Frontal cortex (tissue), 3 donors: ENCODE measurements at regions not wholly inside any gene's neighbourhood (a gene's known extent, or its start where the extent isn't known, plus 50 kb on each side); places are given as distances from the start of the nearest gene placed in this dataset.

Experiments
- DNase-seq, 2 donors: peaks; one replicate each; pipeline ENCODE4 v3.0.0; 2012; ENCODE audit warnings: low spot score in 2 of 2
- FAIRE-seq: peaks from 2 replicates; lab custom pipeline; 2012; peaks lifted over from hg19 to GRCh38; lab: Jason Lieb, UNC
- donor health status: control.
- donor health status: control.
- donor health status: control.

DNA sequence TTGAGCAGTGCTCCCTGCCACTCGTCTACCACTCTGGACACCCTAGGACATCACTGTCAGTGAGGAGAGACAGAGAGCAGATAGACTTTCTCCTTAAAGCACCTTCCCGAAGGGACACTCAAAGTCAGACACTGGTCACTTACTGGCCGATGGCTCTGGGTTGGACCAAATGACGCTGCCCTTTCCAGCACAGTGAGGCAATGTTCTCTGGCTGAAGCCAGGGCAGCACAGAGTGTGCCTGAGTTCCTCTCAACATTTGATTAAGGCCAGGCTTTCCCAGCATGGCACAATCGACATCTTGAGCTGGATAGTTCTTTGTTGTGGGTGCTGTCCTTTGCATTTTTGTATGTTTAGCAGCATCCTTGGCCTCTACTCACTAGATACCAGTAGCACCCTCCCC lies 206.2 kb downstream of the CSNK2A3 start:
- FAIRE-seq (no peak), DNase-seq (no peak)

DNA sequence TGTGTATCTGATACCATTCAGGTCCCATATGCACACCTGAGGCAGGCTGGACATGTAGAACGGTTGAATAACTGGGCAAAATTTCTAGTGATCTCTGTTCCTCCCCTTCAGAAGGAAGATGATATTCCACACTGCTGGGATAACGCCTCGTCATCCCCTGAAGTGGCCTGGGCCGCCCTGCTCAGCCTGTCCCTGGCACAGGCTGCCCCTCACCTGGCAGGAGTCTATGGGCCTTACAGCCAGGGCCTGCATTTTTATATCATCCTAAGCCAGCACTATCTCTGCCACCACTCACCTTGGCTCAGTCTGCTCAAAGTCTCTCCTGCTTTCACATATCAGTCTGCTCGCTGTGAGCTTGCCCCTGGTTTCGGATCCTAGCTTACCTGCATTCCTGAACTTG lies 209.2 kb downstream of the CSNK2A3 start:
- no peak for DNase-seq
- no peak for FAIRE-seq

DNA sequence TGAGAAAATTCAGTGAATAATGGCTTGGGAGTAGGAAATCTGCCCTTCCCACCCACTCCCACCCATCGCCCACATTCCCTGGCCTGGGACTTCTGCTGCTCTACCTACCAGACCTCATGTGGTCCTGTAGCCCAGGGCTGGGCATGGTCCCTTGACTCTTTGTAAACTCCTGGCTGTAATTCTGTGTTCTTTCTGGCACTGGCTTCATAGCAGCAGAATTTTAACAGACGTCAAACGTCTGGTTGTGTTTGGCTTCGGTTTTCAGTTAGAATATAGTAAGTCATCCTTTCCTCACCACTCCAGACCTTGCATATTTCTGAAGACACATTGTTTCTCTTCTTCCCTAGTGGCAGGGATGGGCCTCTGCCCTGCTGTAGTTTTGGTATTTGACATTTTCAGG lies 210.6 kb downstream of the CSNK2A3 start:
- DNase-seq (no peak), FAIRE-seq (no peak)

DNA sequence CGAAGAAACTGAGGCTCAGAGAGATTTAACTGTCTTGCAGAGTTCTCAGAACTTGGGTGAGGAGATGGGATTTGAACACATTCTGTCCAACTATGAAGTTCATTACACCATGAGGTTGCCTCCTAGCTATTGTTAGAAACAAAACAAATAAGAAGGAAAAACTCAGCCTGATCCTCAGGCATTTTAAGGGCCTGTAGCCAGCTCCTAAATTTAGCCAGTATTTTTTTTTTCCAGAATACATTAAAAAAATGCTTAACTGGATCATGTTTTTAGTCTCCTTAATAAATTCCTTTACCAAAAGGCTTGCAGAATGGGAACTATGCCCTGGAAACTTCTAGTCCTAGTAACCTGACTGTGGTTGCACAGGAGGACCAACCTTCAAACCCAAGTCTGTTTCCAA lies 212.0 kb downstream of the CSNK2A3 start:
- DNase-seq, result no peak
- FAIRE-seq, result no peak

DNA sequence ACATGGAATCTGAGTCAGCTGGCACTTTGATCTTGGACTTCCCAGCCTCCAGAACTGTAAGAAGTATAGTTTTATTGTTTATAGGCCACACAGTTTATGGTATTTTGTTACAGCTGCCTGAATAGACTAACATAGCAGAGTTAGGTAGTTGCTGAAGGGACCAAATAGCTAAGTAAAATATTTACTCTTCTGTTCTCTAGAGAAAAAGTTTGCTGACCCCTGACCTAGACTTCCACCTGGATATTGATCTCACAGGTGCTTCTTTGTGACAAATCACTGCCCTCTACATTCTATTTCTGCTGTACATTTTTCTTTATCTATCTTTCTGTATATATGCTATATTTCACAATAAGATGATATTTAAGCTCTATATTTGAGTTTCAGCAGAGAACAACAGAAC lies 212.5 kb downstream of the CSNK2A3 start:
- DNase-seq (no peak), FAIRE-seq (no peak)

DNA sequence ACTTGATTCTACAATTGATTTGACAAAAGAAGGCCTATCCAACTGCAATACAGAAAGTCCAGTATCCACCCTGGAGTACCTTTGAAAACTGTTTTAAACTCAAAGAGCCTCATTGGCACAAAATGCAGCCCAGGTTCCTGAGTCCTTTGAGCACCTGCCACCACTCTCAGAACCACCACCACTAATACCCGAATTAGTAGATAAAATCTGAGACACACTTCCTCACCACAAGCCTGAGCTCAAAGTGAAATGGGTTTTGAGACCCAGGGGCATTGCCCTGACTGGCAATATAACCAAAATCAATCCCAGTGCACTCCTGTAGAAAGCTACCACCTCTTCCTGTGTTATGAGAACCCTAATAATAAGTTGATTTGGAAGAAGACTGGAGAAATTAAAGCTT lies 215.7 kb downstream of the CSNK2A3 start:
- DNase-seq (no peak), FAIRE-seq (no peak)

DNA sequence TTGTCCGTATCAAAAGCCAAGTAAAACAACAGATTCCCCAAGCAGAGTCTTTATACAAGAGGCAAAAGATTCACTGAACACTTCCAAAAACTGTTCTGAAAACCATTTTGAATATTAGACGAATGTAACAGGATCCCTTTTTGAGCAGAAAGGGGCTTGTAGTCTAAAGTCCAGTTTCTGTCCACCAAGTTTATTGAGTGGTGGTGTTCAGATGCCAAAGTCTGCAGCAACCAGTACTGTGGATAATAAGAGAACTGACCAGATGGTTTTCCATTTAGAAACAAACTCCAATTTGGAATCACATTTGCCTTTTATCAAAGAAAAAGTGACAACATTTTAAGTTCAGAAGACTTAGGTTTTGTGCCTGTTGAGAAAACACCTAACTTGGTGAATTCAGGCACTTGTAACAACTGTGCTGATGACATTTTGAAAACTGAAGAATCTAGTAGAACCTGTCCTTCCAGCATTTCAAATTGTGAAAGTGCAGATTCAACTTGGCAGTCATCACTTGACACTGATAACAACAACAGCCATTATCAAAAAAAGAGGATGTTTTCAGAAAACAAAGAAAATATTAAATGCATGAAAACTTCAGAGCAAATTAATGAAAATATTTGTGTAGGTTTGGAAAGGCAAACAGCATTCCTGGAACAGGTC lies 217.1 kb downstream of the CSNK2A3 start:
- DNase-seq (no peak), FAIRE-seq (no peak)

DNA sequence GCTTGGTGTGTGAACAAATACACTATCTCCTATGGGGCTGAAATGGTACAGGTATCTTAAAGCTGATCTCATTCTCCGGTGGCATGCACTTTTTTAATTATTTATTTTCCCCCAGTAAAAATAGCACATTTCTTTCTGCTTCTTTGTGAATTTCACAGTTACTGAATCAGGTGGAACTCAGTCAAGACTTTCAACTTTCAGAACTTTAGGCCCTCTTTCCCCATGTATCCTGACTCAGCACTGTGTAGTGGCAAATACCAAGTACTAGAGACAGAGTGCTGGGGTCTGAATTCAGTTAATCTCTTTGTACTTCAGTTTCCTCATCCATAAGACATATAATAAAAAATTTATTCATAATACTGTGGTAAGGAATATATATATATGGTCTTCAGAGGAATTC lies 223.9 kb downstream of the CSNK2A3 start:
- DNase-seq (no peak), FAIRE-seq (no peak)

DNA sequence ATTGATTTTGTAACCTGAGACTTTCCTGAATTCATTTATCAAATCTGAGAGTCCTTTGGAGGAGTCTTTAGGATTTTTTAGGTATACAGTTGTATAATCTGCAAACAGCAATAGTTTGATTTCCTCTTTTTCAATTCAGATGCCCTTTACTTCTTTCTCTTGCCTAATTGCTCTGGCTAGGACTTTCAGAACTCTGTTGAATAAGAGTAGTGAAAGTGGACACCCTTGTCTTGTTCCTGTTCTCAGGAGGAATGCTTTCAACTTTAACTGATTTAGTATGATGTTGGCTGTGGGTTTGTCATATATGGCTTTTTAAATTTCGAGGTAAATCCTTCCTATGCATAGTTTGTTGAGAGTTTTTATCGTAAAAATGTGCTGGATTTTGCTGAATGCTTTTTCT lies 227.4 kb downstream of the CSNK2A3 start:
- DNase-seq (no peak), FAIRE-seq (no peak)

DNA sequence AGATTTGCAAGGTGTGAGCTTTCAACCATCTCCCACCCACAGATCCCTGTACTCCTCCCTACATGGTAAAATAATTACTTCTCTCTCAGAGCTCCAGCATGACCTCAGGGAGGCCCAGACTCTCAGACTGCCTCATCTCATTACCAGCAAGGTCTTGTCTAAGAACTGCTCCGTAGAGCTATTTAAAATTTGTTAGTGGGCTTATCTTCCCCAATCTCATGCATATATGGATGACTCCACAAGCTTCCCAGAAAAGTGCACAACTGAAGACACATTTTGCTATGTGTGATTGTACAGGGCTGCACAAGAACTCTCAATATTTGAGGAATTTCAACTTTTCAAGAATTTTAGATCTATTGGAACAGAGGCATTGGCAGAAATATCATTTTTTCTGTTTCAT lies 230.3 kb downstream of the CSNK2A3 start:
- DNase-seq (no peak), FAIRE-seq (no peak)

DNA sequence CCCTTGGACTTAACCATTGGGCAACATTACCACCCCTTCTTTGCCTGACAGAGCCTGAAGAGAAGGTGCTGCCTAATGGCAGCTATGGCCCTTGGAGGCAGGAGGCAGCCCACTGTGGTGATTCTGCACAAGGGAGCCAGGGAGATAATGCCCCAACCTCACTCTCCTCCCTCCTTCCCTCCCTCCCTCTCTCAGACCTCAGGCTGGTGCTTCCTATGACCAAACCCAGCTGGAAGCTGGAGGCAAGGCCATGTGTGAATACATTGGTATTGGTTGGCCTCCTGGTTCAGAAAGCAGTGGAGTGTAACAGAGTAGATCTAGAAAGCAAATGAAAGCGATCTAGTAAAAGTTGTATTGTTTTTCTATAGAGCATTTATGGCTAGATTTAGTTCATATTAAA lies 233.1 kb downstream of the CSNK2A3 start:
- FAIRE-seq (no peak), DNase-seq (no peak)

DNA sequence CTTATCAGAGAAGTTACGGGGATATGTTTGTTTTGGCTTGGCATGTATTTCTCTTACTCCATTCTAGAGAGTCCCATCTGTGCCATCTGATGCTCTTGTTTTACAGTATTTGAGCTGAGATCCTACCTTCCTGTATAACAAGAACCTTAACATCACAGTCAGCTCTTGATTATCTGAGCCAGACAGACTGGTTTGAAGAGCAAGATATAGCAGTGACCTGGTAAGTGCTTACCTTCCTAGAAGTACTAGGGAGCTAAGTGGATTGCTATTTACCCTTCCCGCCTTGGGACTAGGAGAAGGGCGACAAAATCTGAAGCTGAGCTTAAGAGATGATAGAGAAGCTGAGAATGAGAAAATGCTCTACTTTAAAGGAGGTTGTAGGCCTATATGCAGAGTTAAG lies 235.3 kb downstream of the CSNK2A3 start:
- DNase-seq (no peak), FAIRE-seq (no peak)

DNA sequence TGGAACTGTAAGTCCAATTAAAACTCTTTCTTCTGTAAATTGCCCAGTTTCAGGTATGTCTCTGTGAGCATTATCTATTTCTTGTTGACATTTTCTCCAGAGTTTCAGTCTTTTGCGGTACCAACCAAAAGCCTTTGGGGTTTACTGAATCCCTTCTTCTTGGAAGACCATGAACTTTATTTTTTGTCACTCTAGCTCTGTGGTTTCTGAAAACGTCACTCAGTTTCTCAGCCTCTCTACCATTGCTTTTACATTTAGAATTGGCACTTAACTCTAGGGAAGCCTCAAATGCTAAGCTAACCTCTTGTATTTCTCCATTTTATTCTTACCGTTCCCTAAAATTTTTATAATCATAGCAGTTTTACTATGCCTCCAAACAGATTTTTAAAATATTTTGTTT lies 237.6 kb downstream of the CSNK2A3 start:
- FAIRE-seq (no peak), DNase-seq (no peak)

DNA sequence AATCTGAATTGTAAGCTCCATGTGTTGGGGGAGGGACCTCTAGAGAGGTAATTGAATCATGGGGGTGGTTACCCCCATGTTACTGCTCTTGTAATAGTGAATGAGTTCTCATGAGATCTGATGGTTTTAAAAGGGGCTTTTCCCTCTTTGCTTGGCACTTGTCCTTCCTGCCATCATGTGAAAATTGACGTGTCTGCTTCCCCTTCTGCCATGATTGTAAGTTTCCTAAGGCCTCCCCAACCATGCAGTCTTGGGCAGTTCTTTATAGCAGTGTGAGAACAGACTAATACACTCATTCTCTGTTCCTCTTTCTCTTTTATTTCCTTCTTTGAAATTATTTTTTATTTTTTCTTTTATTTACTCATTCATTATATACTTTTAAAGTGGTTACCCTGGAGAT lies 239.4 kb downstream of the CSNK2A3 start:
- FAIRE-seq (no peak), DNase-seq (no peak)

DNA sequence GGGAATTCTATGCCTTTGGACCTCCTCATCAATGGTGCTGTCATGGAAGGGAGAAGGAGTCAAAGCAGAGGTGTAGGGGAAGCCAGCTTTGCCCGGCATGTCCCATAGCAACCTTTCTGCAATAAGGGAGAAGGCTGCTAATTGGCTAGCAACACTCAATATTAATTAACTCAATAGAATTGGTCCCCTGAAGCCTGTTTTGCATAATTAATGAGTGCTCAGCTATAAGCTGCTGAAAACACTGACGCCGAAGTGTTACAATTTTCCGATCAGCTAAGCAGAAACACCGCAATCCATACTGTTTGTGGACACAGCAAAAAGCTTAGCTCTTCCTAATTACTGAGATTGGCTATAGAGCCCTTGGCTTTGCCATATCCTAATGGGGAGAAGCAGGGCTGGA lies 245.0 kb downstream of the CSNK2A3 start:
- DNase-seq, result no peak
- no peak for FAIRE-seq

DNA sequence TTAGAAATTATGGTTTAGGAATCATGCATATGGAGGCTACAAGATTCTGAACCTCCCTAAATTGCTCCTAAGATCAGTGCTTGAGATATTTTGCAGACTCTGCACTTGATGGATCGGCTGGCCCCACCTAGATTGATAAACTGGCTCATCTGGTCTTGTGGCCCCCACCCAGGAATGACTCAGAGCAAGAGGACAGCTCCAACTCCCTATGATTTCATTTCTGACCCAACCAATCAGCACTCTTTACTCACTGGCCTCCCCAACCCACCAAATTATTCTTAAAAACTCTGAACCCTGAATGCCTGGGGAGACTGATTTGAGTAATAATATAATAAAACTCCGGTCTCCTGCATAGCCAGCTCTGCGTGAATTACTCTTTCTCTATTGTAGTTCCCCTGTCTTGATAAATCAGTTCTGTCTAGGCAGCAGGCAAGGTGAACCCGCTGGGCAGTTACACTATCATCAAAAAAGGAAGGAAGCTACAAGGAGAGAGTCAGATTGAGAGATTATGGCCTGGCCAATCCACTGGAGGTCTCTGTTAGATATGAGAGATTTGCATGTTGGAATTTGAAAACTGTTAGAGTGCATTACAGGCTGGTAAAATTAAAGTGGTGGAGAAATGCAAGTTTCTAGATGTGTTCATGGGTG lies 245.8 kb downstream of the CSNK2A3 start:
- no peak for DNase-seq

DNA sequence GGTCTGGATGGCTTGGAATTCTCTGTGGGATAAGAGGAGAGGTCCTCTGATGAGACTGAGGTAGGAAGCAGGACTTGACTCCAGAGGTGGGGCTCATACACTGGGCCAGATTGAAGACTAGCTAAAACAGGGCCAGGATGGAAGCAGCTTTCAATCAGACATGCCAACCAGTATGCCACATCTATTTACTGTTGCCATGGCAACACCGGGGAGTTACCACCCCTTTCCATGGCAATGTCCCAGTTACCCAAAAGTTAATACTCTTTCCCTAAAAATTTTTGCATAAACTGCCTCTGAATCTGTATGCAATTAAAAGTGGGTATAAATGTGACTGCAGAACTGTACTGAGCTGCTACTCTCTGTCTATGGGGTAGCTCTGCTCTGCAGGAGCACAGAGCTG lies 247.5 kb upstream of the ZBED5 start:
- no peak for FAIRE-seq

More for the DNA sequence above, 245.8 kb downstream of the CSNK2A3 start:
- no peak for FAIRE-seq

DNA sequence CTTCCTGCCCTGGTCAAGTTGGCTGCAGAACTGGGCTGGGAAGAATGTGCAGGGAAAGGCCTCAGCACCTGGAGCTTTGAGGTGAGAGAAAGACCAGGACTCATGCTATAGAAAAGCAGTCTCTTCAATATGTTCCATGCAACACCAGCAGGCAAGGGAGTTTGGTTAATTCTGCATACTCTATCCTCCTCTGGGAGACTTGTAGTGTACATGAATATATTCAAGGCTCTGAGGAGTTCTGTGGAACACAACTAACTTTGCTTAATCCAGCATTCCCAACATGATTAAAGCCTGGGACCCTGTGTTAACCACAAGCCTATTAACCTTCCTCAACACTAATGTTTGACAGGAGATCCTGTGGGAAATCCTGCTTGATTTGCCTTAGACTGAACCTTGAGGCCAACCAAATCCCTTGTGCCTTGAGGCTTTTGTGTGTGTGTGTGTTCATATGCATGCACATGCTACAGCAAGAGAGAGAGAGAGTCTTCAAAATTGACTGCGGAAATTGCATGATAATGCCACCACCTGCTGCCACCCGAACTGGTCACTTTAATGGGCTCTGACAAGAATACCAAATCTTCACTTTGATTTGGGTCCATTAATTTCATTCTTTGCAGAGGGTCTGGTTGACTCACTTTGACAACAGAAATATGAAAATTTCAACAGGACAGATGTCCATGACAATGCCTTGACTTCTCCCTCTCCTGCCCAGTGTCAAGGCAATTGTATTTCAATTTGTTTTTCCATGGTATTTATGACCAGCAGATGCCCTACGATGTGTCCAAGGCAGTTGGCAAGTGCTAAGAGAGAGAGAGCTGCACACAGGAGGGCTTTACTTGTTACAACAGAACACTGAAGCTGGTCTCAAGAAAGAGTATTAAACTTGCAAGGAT lies 238.2 kb upstream of the ZBED5 start:
- FAIRE-seq, result no peak

More for the DNA sequence above, 247.5 kb upstream of the ZBED5 start:
- DNase-seq, result no peak

DNA sequence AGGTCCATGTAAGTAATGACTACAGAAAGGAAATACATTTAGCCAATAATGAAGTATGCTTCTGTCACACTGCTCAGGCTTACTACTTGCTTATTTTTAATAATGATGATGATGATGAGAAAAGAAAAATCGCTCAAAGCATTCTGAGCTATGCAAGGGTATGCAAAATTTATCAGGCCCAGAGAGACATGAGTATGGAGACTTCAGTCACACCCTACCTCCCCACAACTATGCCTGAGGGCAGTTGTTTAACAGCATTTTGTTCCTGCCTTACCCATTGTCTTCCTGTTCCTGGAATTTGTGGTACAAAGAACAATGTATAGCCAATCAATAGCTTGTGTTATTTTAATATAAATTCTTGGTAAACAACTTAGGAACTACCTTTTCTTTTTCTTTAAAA lies 232.6 kb upstream of the ZBED5 start:
- no peak for FAIRE-seq
- DNase-seq, result no peak

More for the DNA sequence above, 238.2 kb upstream of the ZBED5 start:
- no peak for DNase-seq

DNA sequence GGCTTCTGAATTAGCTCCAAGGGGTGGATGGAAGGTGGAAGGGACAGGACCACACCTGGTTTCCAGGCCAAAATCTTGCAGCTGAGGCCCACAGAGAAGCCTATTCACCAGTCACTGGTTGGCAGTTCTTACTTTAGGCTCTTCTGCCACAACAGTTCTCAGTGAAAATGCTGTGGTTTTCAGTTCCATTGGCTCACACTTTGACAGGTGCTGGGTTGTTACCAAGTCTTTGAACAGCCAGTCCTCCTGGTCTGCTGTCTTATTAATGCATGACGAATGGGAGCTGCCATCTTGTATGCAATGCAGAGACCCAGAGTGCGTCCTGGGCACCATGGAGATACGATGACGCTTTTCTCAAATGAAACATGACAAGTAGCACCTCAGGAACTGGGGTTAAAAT lies 232.0 kb upstream of the ZBED5 start:
- FAIRE-seq (no peak), DNase-seq (no peak)

DNA sequence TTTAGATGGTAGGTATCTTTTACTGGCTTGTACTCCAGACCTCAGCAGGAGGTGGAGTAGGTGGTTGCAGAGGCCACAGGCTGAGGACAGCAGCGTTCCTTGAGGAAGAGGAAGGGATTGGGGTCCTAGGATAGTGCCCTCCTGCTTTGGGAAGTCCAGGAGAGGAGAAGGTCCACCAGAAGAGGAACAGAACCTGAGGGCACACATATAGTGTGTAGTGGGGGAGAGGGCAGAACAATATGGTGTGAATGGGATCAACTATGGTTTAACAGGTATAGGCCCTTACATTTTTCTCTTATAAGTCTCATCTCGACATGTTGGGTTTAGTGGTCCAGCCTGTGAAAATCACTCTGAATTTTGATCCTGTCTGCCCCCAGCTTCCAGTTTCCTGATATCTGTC lies 229.1 kb upstream of the ZBED5 start:
- no peak for FAIRE-seq
- no peak for DNase-seq
